ENCODE measurements at regions not wholly inside any gene's neighbourhood (a gene's known extent, or its start where the extent isn't known, plus 50 kb on each side); places are given as distances from the start of the nearest gene placed in this dataset.
"Not testable (repeated sequence)": the region's sequence is repeated elsewhere in the genome, so short reads cannot be mapped to it uniquely, and the experiment has no call there.

DNA sequence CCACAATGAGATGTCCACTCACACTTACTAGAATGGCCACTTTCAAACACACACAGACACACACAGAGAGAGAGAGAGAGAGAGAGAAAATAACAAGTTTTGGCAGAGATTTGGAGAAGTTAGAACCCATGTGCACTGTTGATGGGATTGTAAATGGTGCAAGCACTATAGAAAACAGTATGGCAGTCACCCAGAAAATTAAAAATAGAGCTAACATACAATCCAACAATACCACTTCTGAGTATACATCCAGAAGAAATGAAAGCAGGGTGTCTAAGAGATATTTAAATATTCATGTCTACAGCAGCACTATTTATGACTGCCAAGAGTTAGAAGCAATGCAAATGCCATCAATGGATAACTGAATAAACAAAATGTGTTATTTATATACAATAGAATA is 359.9 kb upstream of the COX7C start:
- Histone ChIP-seq H3K4me1 (ENCODE audit: insufficient read depth, low read length) (no peaks in the 10 kb centered on the region), H3K9me3 (ENCODE audit: control insufficient read depth, insufficient read depth, low read length) (no peaks in the 10 kb centered on the region), H3K9ac (ENCODE audit: low read depth, low read length) (no peak overlapping the region), H3K36me3 (ENCODE audit: insufficient read depth, low read length) (no peaks in the 10 kb centered on the region)

DNA sequence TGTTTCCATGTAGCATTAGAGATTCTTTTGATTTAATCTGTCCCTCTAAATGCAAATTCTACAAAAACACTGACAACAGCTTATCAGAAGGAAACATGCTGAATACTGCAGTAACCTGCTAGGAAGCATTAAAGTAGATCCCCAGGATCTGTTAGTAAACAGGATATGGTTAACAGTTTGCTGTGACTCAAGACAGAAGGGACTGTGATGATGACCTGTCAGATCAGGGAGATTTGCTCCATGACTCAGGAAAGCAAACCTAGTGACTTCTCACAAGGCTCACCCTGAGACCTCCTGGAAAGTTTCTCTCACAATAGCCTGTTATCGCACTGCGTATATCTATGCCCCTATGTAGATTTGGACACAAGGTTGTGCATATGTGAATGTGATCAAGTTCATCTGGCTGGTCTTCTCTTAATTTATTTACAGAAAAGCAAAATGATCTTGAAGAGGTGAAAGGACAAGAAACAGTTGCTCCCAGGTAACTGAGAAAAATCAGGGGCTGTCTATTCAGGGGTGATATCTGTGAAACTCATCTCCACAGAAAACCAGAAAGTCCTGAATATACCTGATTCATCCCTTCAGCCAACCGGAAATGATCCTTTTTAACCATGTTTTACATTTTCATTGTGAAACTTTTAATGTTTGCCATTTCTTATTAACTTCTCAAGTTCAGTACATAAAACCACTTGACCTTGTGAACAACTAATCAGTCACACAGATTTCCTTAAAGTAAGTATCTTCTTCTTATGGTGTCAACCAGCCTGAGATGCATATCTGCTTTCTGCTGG is 333.1 kb upstream of the COX7C start:
- not testable (repeated sequence) for H3K9me3 ChIP-seq (ENCODE audit: control insufficient read depth, insufficient read depth, low read length); H3K4me1 ChIP-seq (ENCODE audit: insufficient read depth, low read length); H3K36me3 ChIP-seq (ENCODE audit: insufficient read depth, low read length); H3K9ac ChIP-seq (ENCODE audit: low read depth, low read length)

DNA sequence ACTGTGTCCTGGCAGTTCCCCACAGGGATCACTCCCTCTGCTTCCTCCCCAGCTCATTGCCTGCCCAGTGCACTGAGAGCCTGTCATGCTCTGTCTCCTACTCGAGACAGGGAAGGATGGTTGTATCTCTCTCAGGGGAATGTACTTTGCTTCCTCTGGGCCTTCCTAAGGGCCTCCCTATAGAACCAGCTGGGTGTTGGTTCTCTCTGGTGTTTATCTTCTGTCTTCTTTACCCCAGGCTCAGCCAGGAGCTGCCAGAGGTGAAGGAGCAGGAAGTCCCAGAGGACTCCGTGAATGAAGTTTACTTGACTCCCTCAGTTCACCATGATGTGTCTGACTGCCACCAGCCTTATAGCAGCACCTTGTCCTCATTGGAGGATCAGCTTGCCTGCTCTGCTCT is 330.3 kb upstream of the COX7C start:
- H3K9ac ChIP-seq (ENCODE audit: low read depth, low read length) = not testable (repeated sequence)

DNA sequence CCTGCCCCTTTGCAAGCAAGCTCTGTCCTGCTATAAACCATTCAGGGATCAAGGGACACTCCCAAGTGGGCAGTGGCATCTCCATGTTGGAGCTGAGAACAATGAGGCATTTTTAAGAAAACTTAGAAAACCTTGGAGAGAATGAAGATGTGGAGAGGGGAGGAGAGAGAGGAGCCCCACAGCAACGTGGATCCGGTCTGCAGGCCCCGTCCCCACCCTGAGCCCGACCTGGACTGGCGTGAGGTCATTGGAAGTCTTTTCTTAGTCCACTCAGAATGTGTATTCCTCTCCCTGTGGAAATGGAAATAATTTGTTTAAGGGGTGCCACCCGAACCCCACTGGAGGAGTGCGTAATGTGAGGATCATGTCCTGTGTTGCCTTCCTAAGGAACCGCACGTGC is 328.0 kb upstream of the COX7C start:
- H3K4me1 ChIP-seq (ENCODE audit: insufficient read depth, low read length); H3K9ac ChIP-seq (ENCODE audit: low read depth, low read length); H3K36me3 ChIP-seq (ENCODE audit: insufficient read depth, low read length); H3K9me3 ChIP-seq (ENCODE audit: control insufficient read depth, insufficient read depth, low read length): not testable (repeated sequence)

More for the DNA sequence above, 330.3 kb upstream of the COX7C start:
- H3K4me1 ChIP-seq (ENCODE audit: insufficient read depth, low read length); H3K36me3 ChIP-seq (ENCODE audit: insufficient read depth, low read length); H3K9me3 ChIP-seq (ENCODE audit: control insufficient read depth, insufficient read depth, low read length): not testable (repeated sequence)

DNA sequence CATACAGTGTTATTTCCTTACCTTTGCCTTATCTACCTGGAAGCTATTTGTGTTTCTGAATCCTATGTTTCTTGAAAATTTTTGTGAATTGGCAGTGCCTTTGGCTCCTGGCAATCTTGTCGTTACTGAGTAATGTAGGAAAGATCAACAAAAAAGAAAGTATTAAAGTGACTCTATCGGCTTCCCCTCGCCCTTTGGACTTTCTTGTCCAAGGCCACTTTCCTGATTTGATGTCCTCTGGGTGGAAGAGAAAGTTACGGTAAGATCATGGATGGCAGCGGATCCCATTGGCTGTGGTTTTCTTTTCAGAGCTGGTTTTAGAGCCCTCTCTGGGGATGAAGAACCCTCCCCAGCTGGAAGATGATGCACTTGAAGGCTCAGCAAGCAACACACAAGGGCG is 324.9 kb upstream of the COX7C start:
- H3K9ac ChIP-seq (ENCODE audit: low read depth, low read length); H3K4me1 ChIP-seq (ENCODE audit: insufficient read depth, low read length); H3K36me3 ChIP-seq (ENCODE audit: insufficient read depth, low read length); H3K9me3 ChIP-seq (ENCODE audit: control insufficient read depth, insufficient read depth, low read length): not testable (repeated sequence)

DNA sequence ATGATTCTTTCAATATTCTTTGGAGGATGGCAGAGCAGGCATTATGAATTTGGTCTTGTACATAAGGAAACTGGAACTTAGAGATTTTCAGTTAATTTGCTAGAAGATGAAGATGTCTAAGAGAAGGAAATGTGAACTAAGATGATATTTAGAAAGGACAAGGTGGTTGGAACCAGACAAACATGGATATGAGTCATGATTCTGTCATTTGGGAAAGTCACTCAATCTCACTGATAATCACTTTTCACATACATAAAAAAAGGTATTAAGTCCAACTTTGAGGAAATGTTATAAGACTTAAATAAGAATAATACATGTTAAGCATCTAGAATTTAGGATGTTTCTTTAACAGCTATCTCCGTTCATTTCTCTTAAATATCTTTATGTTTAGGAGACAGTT is 315.1 kb upstream of the COX7C start:
- not testable (repeated sequence) for H3K9me3 ChIP-seq (ENCODE audit: control insufficient read depth, insufficient read depth, low read length); H3K36me3 ChIP-seq (ENCODE audit: insufficient read depth, low read length); H3K4me1 ChIP-seq (ENCODE audit: insufficient read depth, low read length); H3K9ac ChIP-seq (ENCODE audit: low read depth, low read length)

DNA sequence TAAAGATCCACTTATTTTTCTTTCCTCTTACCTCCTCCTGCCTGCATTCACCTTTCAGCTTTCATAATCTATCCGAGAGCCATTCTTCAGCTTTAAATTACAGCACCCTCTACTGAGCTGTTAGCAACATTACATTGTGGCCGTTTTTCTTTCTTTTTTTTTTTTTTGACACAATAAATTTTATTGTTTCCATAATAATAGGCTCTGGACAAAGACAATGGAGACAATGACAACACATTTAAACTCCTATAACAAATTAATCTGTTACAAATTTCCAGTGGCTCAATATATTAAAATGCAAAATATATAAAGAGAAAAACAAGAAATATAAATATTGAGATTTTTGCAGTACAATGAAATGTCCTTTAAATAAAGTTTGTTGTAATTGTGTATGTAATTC is 312.7 kb upstream of the COX7C start:
- H3K9me3 ChIP-seq (ENCODE audit: control insufficient read depth, insufficient read depth, low read length) = not testable (repeated sequence)

DNA sequence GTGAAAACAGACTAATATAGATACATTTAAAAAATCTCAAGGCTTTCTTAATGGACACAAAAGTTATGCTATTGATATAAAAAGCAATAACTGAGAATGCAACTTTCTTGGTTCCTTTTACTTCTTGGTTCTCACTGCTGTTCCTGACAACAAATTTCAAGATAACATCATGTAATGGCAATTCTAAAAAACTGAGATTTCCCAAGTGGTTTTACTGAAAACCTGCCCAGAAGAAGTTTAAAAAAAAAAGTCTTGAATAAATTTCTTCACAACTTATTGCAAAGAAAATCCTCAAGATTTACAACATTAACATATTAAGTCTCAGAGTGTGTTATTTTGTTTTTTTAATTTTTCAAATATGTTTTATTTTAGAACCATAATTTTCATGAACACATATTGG is 302.8 kb upstream of the COX7C start:
- Histone ChIP-seq H3K9me3 (ENCODE audit: control insufficient read depth, insufficient read depth, low read length) (no peaks in the 10 kb centered on the region), H3K36me3 (ENCODE audit: insufficient read depth, low read length) (no peaks in the 10 kb centered on the region)

More for the DNA sequence above, 312.7 kb upstream of the COX7C start:
- not testable (repeated sequence) for H3K9ac ChIP-seq (ENCODE audit: low read depth, low read length); H3K36me3 ChIP-seq (ENCODE audit: insufficient read depth, low read length); H3K4me1 ChIP-seq (ENCODE audit: insufficient read depth, low read length)

DNA sequence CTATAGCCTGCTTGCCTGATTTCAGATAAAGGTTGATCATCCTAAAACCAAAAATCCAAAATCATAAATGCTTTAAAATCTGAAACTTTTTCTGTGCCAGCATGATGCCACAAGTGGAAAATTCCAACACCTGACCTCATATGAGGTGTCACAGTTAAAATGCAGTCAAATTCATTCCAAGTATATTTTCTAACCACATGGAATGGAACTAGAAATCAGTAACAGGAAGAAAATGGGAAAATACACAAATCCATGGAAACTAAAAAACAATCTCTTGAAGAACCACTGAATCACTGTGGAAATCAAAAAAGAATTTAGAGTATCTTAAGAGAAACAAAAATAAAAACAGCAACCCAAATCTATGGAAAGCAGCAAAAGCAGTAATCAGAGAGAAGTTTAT is 297.5 kb upstream of the COX7C start:
- Histone ChIP-seq H3K4me1 (ENCODE audit: insufficient read depth, low read length) (no peaks in the 10 kb centered on the region), H3K9me3 (ENCODE audit: control insufficient read depth, insufficient read depth, low read length) (no peaks in the 10 kb centered on the region), H3K9ac (ENCODE audit: low read depth, low read length) (no peak overlapping the region), H3K36me3 (ENCODE audit: insufficient read depth, low read length) (no peaks in the 10 kb centered on the region)

More for the DNA sequence above, 302.8 kb upstream of the COX7C start:
- H3K4me1 ChIP-seq (ENCODE audit: insufficient read depth, low read length) = no peaks in the 10 kb centered on the region
- H3K9ac ChIP-seq (ENCODE audit: low read depth, low read length) = no peak overlapping the region

DNA sequence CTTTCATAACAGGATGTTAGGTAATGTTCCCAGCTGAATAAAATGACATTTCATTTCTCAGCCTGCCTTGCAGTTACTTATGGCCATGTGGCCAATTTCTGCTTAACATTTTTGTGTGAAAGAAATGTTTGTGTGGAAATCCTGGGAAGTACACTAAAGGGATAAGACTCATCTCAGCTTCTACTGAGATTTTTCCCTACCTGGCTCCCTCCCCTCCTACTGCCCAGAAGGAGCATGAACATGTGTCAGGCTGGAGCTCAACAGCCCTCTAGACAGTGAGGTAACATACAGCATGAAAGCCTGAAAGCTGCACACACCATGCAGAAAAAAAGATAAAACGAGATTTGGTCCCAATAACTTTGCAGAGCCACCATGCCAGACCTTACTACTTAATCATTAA is 288.4 kb upstream of the COX7C start:
- H3K9me3 ChIP-seq (ENCODE audit: control insufficient read depth, insufficient read depth, low read length) = no peaks in the 10 kb centered on the region
- H3K4me1 ChIP-seq (ENCODE audit: insufficient read depth, low read length) = no peaks in the 10 kb centered on the region
- no peaks in the 10 kb centered on the region for H3K36me3 ChIP-seq (ENCODE audit: insufficient read depth, low read length)
- no peak overlapping the region for H3K9ac ChIP-seq (ENCODE audit: low read depth, low read length)

DNA sequence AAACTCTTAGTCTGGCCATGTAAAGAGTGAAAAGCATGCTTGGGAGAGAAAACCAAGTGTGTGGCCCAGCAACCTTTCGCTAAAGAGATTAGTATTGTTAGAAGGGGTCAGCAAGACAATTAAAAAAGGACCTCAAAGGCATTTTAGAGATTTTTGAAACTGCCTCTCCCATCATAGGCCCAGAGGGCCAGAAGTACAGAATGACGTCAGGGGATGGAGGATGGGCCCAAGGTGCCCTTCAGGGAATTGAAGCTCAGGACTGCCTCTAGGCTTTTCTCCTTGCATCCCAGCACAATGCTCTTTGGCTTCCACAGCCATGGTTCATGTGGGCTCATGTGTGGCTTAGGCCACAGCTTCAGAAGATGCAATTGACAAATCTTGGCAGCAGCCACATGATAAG is 287.0 kb upstream of the COX7C start:
- Histone ChIP-seq H3K4me1 (ENCODE audit: insufficient read depth, low read length) (no peaks in the 10 kb centered on the region), H3K9me3 (ENCODE audit: control insufficient read depth, insufficient read depth, low read length) (no peaks in the 10 kb centered on the region), H3K36me3 (ENCODE audit: insufficient read depth, low read length) (no peaks in the 10 kb centered on the region), H3K9ac (ENCODE audit: low read depth, low read length) (no peak overlapping the region)

DNA sequence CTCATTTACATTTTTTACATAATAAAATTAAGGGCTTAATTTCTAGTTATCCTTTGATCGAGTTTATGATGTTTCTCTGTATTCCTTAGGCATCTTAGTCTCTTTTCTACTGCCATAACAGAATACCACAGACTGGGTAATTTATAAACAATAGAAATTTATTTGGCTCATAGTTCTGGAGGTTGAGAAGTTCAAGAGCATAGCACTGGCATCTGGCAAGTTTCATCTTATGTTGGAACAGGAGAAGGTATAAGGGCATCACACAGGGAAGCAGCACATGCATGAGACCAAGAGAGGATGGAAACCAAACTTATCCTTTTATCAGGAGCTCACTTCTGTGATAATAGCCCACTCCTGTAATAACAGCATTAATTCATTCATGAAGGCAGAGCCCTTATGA is 284.9 kb upstream of the COX7C start:
- Histone ChIP-seq H3K9me3 (ENCODE audit: control insufficient read depth, insufficient read depth, low read length) (no peaks in the 10 kb centered on the region), H3K36me3 (ENCODE audit: insufficient read depth, low read length) (no peaks in the 10 kb centered on the region), H3K4me1 (ENCODE audit: insufficient read depth, low read length) (no peaks in the 10 kb centered on the region), H3K9ac (ENCODE audit: low read depth, low read length) (no peak overlapping the region)

DNA sequence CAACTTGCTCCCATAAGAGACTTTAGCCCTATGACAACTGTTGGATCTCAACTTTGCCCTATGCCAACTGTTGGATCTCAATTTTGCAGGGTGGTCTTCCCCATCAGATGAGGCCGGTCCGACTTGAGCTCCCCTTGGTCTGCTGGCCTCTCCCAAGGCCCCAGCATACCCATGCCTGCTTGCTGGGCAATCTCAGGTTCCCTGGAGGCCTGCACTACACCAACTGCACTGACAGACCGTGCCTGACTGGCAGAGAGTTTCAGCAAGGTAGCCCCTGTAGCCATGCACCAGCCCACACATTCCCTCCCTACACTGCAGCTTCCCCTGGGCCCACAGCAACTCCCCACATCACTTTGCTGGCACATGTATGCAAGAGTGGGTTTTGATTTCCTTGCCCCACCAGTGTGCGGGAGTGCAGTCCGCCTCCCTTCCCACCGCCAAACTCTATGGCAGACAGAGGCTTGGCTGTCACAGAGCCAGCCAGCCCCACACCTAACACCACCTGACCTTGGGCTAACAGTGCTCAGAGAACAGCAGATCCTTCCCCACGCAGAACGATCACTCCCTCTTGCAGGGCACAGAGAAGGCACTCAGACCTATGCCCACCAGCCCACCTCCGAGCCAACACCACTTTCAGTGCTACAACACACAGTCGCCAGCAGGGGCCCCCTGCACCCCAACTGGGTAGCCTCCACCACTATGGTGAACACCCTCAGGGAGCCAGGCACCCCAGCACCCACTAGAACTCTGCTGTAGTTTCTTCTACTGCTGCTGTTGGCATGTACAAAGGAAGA is 279.9 kb upstream of the COX7C start:
- no peak overlapping the region for H3K9ac ChIP-seq (ENCODE audit: low read depth, low read length)
- H3K9me3 ChIP-seq (ENCODE audit: control insufficient read depth, insufficient read depth, low read length) = no peaks in the 10 kb centered on the region

DNA sequence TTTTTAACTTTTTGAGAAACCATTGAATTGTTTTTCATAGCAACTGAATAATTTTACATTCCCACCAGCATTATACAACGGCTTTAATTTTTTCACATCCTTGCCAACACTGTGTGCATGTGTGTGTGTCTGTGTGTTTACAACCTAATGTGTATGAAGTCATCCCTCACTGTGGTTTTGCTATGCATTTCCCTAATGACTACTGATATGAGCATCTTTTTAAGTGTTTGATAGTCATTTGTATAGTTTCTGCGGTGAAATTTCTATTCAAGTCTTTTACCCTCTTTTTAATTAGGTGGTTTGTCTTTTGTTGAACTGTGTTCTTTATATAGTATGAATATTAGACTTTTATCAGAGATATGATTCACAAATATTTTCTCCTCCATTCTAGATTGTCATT is 263.1 kb upstream of the COX7C start:
- Histone ChIP-seq H3K4me1 (ENCODE audit: insufficient read depth, low read length) (no peaks in the 10 kb centered on the region), H3K36me3 (ENCODE audit: insufficient read depth, low read length) (no peaks in the 10 kb centered on the region)

More for the DNA sequence above, 279.9 kb upstream of the COX7C start:
- no peaks in the 10 kb centered on the region for H3K4me1 ChIP-seq (ENCODE audit: insufficient read depth, low read length)
- no peaks in the 10 kb centered on the region for H3K36me3 ChIP-seq (ENCODE audit: insufficient read depth, low read length)

DNA sequence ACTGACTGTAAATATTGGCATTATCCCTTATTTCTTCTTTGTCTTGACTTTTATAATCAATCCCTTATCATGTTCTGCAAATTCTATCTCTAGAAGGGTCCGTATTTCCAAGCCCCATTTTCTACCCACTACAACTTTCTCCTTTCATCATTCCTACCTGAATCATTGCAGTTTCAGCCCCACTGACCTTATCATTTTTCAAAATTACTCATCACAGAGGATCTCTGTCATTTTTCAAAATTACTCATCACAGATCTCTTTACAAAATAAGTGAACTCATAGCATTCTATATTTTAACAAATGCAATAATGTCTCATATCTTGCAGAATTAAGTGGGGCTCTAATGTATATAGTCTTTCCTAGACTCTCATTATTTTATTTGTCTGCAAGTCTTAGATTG is 256.9 kb upstream of the COX7C start:
- no peaks in the 10 kb centered on the region for H3K36me3 ChIP-seq (ENCODE audit: insufficient read depth, low read length)
- H3K4me1 ChIP-seq (ENCODE audit: insufficient read depth, low read length) = no peaks in the 10 kb centered on the region
- H3K9me3 ChIP-seq (ENCODE audit: control insufficient read depth, insufficient read depth, low read length) = no peaks in the 10 kb centered on the region
- no peak overlapping the region for H3K9ac ChIP-seq (ENCODE audit: low read depth, low read length)

More for the DNA sequence above, 263.1 kb upstream of the COX7C start:
- no peaks in the 10 kb centered on the region for H3K9me3 ChIP-seq (ENCODE audit: control insufficient read depth, insufficient read depth, low read length)
- no peak overlapping the region for H3K9ac ChIP-seq (ENCODE audit: low read depth, low read length)
